Peyer's patch (tissue), 4 donors: ENCODE measurements at regions not wholly inside any gene's neighbourhood (a gene's known extent, or its start where the extent isn't known, plus 50 kb on each side); places are given as distances from the start of the nearest gene placed in this dataset.

Source experiments
- CTCF ChIP-seq, 6 experiments: fragments of 450-650 bp in 4 of 6; fragments of 200-600 bp in 2 of 6; sonication (generic) in 1 of 6; IDR thresholded peaks; one replicate each; pipeline ENCODE4 v1.5.1; 2017 to 2019; ENCODE audit warnings: antibody characterized with exemption in 6 of 6, mild to moderate bottlenecking in 3 of 6, moderate library complexity in 1 of 6
- POLR2A ChIP-seq, 2 donors: fragments of 450-650 bp; IDR thresholded peaks; one replicate each; pipeline ENCODE4 v1.5.1; 2017; ENCODE audit warnings: antibody characterized with exemption in 2 of 2, mild to moderate bottlenecking in 2 of 2, moderate library complexity in 2 of 2

GRCh38 chr10:56104487-56104886 is 256.6 kb downstream of the ZWINT start:
- TF ChIP-seq POLR2A (IDR thresholded peaks at IDR 0.05) (no peak), CTCF (IDR thresholded peaks at IDR 0.05) (no peak)
